ENCODE measurements at regions not wholly inside any gene's neighbourhood (a gene's known extent, or its start where the extent isn't known, plus 50 kb on each side); places are given as distances from the start of the nearest gene placed in this dataset.

DNA sequence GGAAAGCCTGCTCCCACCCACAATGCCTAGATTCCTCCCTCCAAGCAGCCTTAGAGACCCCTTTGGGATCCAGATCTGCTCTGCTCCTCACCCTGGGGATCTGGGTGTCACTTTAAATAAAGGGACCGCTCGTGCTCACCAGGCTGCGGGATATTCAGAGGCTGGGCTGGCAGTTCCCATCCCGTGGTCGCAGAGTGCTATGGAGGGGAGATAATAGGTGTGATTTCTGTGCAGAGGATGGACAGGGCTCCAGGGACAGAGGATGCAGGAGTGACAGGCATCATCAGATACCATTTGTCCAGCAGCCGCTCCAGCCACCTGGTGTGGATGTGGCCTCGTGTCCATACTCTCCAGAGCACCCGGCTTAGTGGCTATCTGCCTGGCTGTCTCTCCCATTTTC is 415.9 kb upstream of the SULF2 start:
- intact Hi-C loops (cut with DNase I), result no loop called here
- Histone ChIP-seq H3K27ac (no peak overlapping the region), H3K4me1 (no peaks in the 10 kb centered on the region), H3K36me3 (no peaks in the 10 kb centered on the region), H3K27me3 (no peaks in the 10 kb centered on the region), H3K4me3 (no peak overlapping the region), H3K9me3 (no peaks in the 10 kb centered on the region)
- no peak for ATAC-seq
- no peak for DNase-seq
- 54% methylated on average over 4 of the region's 8 CpGs for WGBS (ENCODE audit: insufficient coverage, low coverage, low lambda C conversion rate, missing lambda C conversion rate)
- TF ChIP-seq, protein P1, sequence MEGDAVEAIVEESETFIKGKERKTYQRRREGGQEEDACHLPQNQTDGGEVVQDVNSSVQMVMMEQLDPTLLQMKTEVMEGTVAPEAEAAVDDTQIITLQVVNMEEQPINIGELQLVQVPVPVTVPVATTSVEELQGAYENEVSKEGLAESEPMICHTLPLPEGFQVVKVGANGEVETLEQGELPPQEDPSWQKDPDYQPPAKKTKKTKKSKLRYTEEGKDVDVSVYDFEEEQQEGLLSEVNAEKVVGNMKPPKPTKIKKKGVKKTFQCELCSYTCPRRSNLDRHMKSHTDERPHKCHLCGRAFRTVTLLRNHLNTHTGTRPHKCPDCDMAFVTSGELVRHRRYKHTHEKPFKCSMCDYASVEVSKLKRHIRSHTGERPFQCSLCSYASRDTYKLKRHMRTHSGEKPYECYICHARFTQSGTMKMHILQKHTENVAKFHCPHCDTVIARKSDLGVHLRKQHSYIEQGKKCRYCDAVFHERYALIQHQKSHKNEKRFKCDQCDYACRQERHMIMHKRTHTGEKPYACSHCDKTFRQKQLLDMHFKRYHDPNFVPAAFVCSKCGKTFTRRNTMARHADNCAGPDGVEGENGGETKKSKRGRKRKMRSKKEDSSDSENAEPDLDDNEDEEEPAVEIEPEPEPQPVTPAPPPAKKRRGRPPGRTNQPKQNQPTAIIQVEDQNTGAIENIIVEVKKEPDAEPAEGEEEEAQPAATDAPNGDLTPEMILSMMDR (IDR thresholded peaks at IDR 0.05), result no peak
- no peak for TF ChIP-seq POLR2A (IDR thresholded peaks at IDR 0.05)

DNA sequence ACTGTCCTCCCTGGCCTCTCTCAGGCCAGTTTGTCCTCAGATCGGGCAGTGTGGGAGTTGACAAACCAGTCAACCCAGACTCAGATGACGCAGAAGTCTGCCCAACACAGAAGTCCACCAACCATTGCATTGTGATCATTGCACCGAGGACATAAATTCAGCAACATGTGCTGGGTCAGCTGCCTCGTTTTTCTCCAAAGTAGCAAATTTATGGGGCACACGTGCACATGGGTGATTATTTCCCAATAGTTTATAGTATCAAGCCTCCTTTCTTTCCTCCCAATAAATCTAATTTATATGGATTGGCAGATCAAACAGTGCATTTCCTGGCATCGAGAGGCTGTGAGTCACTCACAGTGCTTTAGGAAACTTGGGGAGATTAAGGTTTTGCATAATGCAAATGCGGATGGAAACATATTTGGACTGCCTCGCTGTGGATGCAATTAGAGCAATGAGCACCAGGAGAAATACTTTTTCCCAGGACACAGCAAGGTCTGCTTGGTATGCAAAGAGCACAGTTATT is 413.7 kb upstream of the SULF2 start:
- no peaks in the 10 kb centered on the region for H3K36me3 ChIP-seq
- ATAC-seq (no peak), DNase-seq (no peak)
- H3K27ac ChIP-seq, result no peak overlapping the region
- TF ChIP-seq POLR2A (IDR thresholded peaks at IDR 0.05), result no peak
- TF ChIP-seq, protein P1 (IDR thresholded peaks at IDR 0.05), result no peak
- no peak overlapping the region for H3K4me3 ChIP-seq
- WGBS (ENCODE audit: insufficient coverage, low coverage, low lambda C conversion rate, missing lambda C conversion rate), result 49% methylated on average over 5 of the region's 8 CpGs
- no peaks in the 10 kb centered on the region for H3K4me1 ChIP-seq
- H3K9me3 ChIP-seq, result no peaks in the 10 kb centered on the region
- intact Hi-C loops (cut with DNase I), result no loop called here
- no peaks in the 10 kb centered on the region for H3K27me3 ChIP-seq

DNA sequence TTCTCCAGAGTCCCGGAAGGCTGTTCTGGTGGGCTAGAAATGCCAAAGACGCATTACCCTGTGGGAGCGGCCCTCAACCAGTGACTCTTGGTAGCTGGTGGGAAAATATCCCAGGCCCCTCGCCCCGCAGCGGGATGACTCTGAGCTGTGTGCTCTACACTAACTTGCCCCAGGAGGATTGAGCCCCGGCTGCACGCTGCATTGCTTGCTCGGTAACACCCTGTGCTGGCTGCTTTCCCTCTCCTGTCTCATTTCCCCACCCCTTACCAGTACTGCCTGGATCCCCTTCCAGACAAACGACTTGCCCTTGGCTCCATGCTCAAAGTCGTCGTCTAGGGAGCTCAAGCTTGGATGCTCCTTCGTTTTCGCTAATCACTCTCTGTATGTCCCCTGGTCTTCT is 411.8 kb upstream of the SULF2 start:
- Histone ChIP-seq H3K27me3 (no peaks in the 10 kb centered on the region), H3K36me3 (no peaks in the 10 kb centered on the region), H3K4me3 (no peak overlapping the region), H3K4me1 (no peaks in the 10 kb centered on the region), H3K9me3 (no peaks in the 10 kb centered on the region), H3K27ac (no peak overlapping the region)
- DNase-seq, result no peak
- TF ChIP-seq, protein P1 (IDR thresholded peaks at IDR 0.05), result no peak
- no peak for TF ChIP-seq POLR2A (IDR thresholded peaks at IDR 0.05)
- WGBS (ENCODE audit: insufficient coverage, low coverage, low lambda C conversion rate, missing lambda C conversion rate), result 74% methylated on average over 7 of the region's 14 CpGs
- intact Hi-C loops (cut with DNase I), result no loop called here
- ATAC-seq, result no peak

DNA sequence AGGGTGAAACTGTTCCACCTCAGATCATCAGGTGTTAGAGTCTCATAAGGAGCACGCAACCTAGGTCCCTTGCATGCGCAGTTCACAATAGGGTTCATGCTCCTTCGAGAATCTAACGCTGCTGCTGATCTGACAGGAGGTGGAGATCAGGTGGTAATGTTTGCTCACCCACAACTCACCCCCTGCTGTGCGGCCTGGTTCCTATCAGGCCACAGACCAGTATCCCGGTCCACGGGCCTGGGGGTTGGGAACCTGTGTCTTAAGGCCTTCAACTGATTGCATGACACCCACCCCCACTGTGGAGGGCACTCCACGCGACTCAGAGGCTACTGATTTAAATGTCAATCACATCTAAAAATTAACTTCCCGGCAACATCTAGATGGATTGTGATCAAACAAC is 411.2 kb upstream of the SULF2 start:
- intact Hi-C loops (cut with DNase I), result no loop called here
- DNase-seq (no peak), ATAC-seq (no peak)
- H3K27ac ChIP-seq, result no peak overlapping the region
- no peaks in the 10 kb centered on the region for H3K27me3 ChIP-seq
- no peak overlapping the region for H3K4me3 ChIP-seq
- no peaks in the 10 kb centered on the region for H3K4me1 ChIP-seq
- WGBS (ENCODE audit: insufficient coverage, low coverage, low lambda C conversion rate, missing lambda C conversion rate), result 60% methylated on average over 6 of the region's 10 CpGs
- H3K36me3 ChIP-seq, result no peaks in the 10 kb centered on the region
- no peak for TF ChIP-seq POLR2A (IDR thresholded peaks at IDR 0.05)
- TF ChIP-seq, protein P1 (IDR thresholded peaks at IDR 0.05), result no peak
- no peaks in the 10 kb centered on the region for H3K9me3 ChIP-seq

DNA sequence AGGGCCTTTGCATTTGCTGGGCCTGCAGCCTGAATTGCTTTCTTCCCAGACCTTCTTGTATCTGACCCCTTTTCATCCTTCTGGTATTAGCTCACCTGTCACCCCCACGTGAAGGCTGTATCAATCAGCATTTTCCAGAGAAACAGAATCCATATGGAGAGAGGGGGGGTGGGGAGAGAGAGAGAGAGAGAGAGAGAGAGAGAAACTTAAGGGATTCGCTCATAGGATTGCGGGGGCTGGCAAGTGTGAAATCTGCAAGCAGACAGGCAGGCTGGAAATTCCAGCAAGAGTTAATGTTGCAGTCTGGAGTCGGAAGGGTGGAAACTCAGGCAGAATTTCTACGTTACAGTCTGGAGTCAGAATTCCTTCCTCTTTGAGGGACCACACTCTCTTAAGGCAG is 410.7 kb upstream of the SULF2 start:
- intact Hi-C loops (cut with DNase I), result no loop called here
- no peaks in the 10 kb centered on the region for H3K27me3 ChIP-seq
- no peaks in the 10 kb centered on the region for H3K4me1 ChIP-seq
- H3K27ac ChIP-seq, result no peak overlapping the region
- WGBS (ENCODE audit: insufficient coverage, low coverage, low lambda C conversion rate, missing lambda C conversion rate), result 60% methylated on average over 5 of the region's 5 CpGs
- H3K36me3 ChIP-seq, result no peaks in the 10 kb centered on the region
- DNase-seq, result no peak
- no peaks in the 10 kb centered on the region for H3K9me3 ChIP-seq
- H3K4me3 ChIP-seq, result no peak overlapping the region
- TF ChIP-seq, protein P1 (IDR thresholded peaks at IDR 0.05), result no peak
- TF ChIP-seq POLR2A (IDR thresholded peaks at IDR 0.05), result no peak
- ATAC-seq, result no peak

Data from right lobe of liver (tissue), 6 donors.